Caco-2 (cell line): ENCODE measurements at regions not wholly inside any gene's neighbourhood (a gene's known extent, or its start where the extent isn't known, plus 50 kb on each side); places are given as distances from the start of the nearest gene placed in this dataset.

Experiments used
- BruUV-seq: library from RNA; stranded (reverse); fragments of 400-500 nt; replicated peaks from 2 replicates; lab custom pipeline; 2021; lab: Mats Ljungman, UMichigan
- CTCF ChIA-PET: fragments of 300-600 bp; sonication (Branson Sonifier 250); formaldehyde crosslinking; loops from one replicate; lab custom pipeline; 2022; ENCODE audit warnings: antibody characterized with exemption; lab: Charles Lee
- POLR2A ChIA-PET: fragments of 300-600 bp; sonication (Branson Sonifier 250); formaldehyde crosslinking; loops from one replicate; lab custom pipeline; 2022; ENCODE audit warnings: antibody characterized with exemption; lab: Charles Lee
- DNase-seq, 2 experiments: peaks; one replicate each; pipeline versions ENCODE4 v3.0.0 to v3.0.0-alpha.2; 2020 to 2022
- H3K27me3 ChIP-seq: replicated peaks from 2 replicates; pipeline ENCODE4 v1.6.0; 2011; ENCODE audit warnings: low read length; ENCODE audit not compliant: control insufficient read depth, insufficient read depth
- H3K36me3 ChIP-seq: 2 replicates; pipeline ENCODE4 v1.5.1; 2011; ENCODE audit warnings: low read length; ENCODE audit not compliant: control insufficient read depth, insufficient read depth
- H3K4me1 ChIP-seq: fragments of 250-450 bp; sonication (Bioruptor Pico); 2 replicates; pipeline ENCODE4 v1.5.1; 2020; ENCODE audit warnings: mild to moderate bottlenecking
- H3K4me3 ChIP-seq: 2 replicates; pipeline ENCODE4 v1.5.1; 2011; ENCODE audit warnings: low read depth, mild to moderate bottlenecking, control low read depth, low read length
- H3K9me3 ChIP-seq: fragments of 250-450 bp; sonication (Bioruptor Pico); 2 replicates; pipeline ENCODE4 v1.5.1; 2020; ENCODE audit warnings: mild to moderate bottlenecking, moderate library complexity
- H3K27ac Mint-ChIP-seq: one replicate; pipeline ENCODE4 v1.8.0; 2022; ENCODE audit warnings: mixed read lengths; ENCODE audit not compliant: unreplicated experiment
- H3K27me3 Mint-ChIP-seq: one replicate; pipeline ENCODE4 v1.8.0; 2022; ENCODE audit warnings: mixed read lengths; ENCODE audit not compliant: insufficient read depth, unreplicated experiment
- H3K36me3 Mint-ChIP-seq: one replicate; pipeline ENCODE4 v1.8.0; 2022; ENCODE audit warnings: mild to moderate bottlenecking, mixed read lengths; ENCODE audit not compliant: insufficient read depth, unreplicated experiment
- H3K4me1 Mint-ChIP-seq: one replicate; pipeline ENCODE4 v1.8.0; 2022; ENCODE audit warnings: low read depth, mixed read lengths; ENCODE audit not compliant: unreplicated experiment
- H3K4me3 Mint-ChIP-seq: one replicate; pipeline ENCODE4 v1.8.0; 2022; ENCODE audit warnings: mild to moderate bottlenecking, moderate library complexity, mixed read lengths; ENCODE audit not compliant: unreplicated experiment
- H3K9me3 Mint-ChIP-seq: one replicate; pipeline ENCODE4 v1.8.0; 2022; ENCODE audit warnings: mixed read lengths; ENCODE audit not compliant: unreplicated experiment
- CTCF ChIP-seq, 2 experiments: fragments of 200-600 bp in 1 of 2; IDR thresholded peaks; 1 replicate in 1 of 2; 2 replicates in 1 of 2; pipeline versions ENCODE4 v1.5.1 to v1.8.0; 2011 to 2022; ENCODE audit warnings: antibody characterized with exemption in 1 of 2, control low read depth in 1 of 2, inconsistent platforms in 1 of 2, low read depth in 1 of 2, low read length in 1 of 2, mild to moderate bottlenecking in 1 of 2, moderate library complexity in 1 of 2; ENCODE audit not compliant: insufficient read depth in 1 of 2, severe bottlenecking in 1 of 2, unreplicated experiment in 1 of 2
- intact Hi-C: fragments of 100-400 bp; cut with micrococcal nuclease; formaldehyde crosslinking; loops from one replicate; pipeline ENCODE4 v1.10.0; 2022; ENCODE audit not compliant: unreplicated experiment

DNA sequence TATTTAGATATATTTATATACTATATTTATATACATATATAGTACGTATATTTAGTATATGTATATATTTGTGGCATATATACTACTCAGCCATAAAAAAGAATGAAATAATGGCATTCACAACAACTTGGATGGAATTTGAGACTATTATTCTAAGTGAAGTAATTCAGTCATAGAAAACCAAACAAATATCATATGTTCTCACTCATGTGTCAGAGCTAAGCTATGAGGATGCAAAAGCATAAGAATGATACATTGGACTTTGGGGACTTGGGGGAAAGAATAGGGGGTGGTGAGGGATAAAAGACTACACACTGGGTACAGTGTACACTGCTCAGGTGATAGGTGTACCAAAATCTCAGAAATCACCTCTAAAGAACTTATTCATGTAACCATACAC is 1015.7 kb downstream of the EFNB2 start:
- Histone ChIP-seq H3K4me1 (no peaks in the 10 kb centered on the region), H3K9me3 (no peaks in the 10 kb centered on the region; the same call in 1 of the 2 replicates), H3K36me3 (no peaks in the 10 kb centered on the region), H3K27me3 (no peaks in the 10 kb centered on the region), H3K4me3 (no peak overlapping the region)
- H3K9me3 Mint-ChIP-seq, result no peaks in the 10 kb centered on the region
- intact Hi-C loops, result no loop called here
- no TSS peak for BruUV-seq
- DNase-seq, result no peak
- H3K27me3 Mint-ChIP-seq, result peaks cover 7% of the 10 kb centered on the region
- ChIA-PET POLR2A (no interaction called here), CTCF (no interaction called here)
- no peak overlapping the region for H3K4me3 Mint-ChIP-seq
- no peak overlapping the region for H3K27ac Mint-ChIP-seq
- H3K36me3 Mint-ChIP-seq, result no peaks in the 10 kb centered on the region
- no peak for TF ChIP-seq CTCF (IDR thresholded peaks at IDR 0.05; ENCODE audit: insufficient read depth in 1 of 2, low read depth in 1 of 2, low read length in 1 of 2, severe bottlenecking in 1 of 2, unreplicated experiment in 1 of 2)
- H3K4me1 Mint-ChIP-seq, result no peaks in the 10 kb centered on the region

DNA sequence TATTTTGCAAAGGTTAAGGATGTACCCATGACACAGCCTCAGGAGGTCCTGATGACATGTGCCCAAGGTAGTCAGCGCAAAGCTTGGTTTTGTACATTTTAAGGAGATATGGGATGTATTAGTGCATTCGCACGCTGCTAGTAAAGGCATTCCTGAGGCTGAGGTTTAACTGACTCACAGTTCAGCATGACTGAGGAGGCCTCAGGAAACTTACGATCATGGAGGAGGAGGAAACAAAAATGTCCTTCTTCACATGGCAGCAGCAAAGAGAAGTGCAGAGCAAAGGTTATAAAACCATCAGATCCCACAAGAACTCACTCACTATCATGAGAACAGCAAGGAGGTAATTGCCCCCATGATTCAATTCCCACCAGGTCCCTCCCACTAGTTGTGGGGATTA is 1017.4 kb downstream of the EFNB2 start:
- ChIA-PET POLR2A (no interaction called here), CTCF (no interaction called here)
- no peak overlapping the region for H3K27ac Mint-ChIP-seq
- Histone ChIP-seq H3K4me1 (no peaks in the 10 kb centered on the region), H3K9me3 (no peaks in the 10 kb centered on the region; the same call in 1 of the 2 replicates), H3K36me3 (no peaks in the 10 kb centered on the region), H3K27me3 (no peaks in the 10 kb centered on the region), H3K4me3 (no peak overlapping the region)
- no peak for DNase-seq
- intact Hi-C loops, result no loop called here
- H3K36me3 Mint-ChIP-seq, result no peaks in the 10 kb centered on the region
- no TSS peak for BruUV-seq
- no peak overlapping the region for H3K4me3 Mint-ChIP-seq
- peaks cover 7% of the 10 kb centered on the region for H3K27me3 Mint-ChIP-seq
- TF ChIP-seq CTCF (IDR thresholded peaks at IDR 0.05; ENCODE audit: insufficient read depth in 1 of 2, low read depth in 1 of 2, low read length in 1 of 2, severe bottlenecking in 1 of 2, unreplicated experiment in 1 of 2), result no peak
- no peaks in the 10 kb centered on the region for H3K9me3 Mint-ChIP-seq
- no peaks in the 10 kb centered on the region for H3K4me1 Mint-ChIP-seq

- Mint-ChIP-seq H3K27ac (no peak overlapping the region), H3K4me1 (no peaks in the 10 kb centered on the region), H3K36me3 (no peaks in the 10 kb centered on the region), H3K9me3 (no peaks in the 10 kb centered on the region), H3K4me3 (no peak overlapping the region), H3K27me3 (peaks cover 3% of the 10 kb centered on the region)
- BruUV-seq, result no TSS peak
- Histone ChIP-seq H3K9me3 (no peaks in the 10 kb centered on the region), H3K36me3 (no peaks in the 10 kb centered on the region), H3K27me3 (no peaks in the 10 kb centered on the region), H3K4me3 (no peak overlapping the region), H3K4me1 (no peaks in the 10 kb centered on the region)
- intact Hi-C loops, result no loop called here
- CTCF ChIA-PET, result no interaction called here
- TF ChIP-seq CTCF (IDR thresholded peaks at IDR 0.05; ENCODE audit: insufficient read depth in 1 of 2, low read depth in 1 of 2, low read length in 1 of 2, severe bottlenecking in 1 of 2, unreplicated experiment in 1 of 2), result no peak
- no peak for DNase-seq
- POLR2A ChIA-PET, result no interaction called here
These were observed 1021.1 kb downstream of the EFNB2 start for GRCh38 chr13:105514401-105514800.
